Heart left ventricle (tissue), 16 donors: ENCODE measurements at regions not wholly inside any gene's neighbourhood (a gene's known extent, or its start where the extent isn't known, plus 50 kb on each side); places are given as distances from the start of the nearest gene placed in this dataset.

Experiments
- ATAC-seq, 4 donors: fragments of 200-7000 bp; cut with Tn5 transposase; one replicate each; pipeline ENCODE4 v1.9.1; 2020 to 2022; ENCODE audit warnings: moderate library complexity in 4 of 4, mild to moderate bottlenecking in 3 of 4, moderate number of reproducible peaks in 1 of 4
- DNase-seq, 5 donors: peaks; one replicate each; pipeline ENCODE4 v3.0.0-alpha.2; 2020
- H3K27ac ChIP-seq, 12 donors: fragments of 200-600 bp; sonication (generic) in 4 of 12; one replicate each; pipeline versions ENCODE4 v1.5.0 to v1.8.0; 2016 to 2022; ENCODE audit warnings: mild to moderate bottlenecking in 2 of 12
- H3K27me3 ChIP-seq, 9 donors: fragments of 200-600 bp; sonication (generic) in 2 of 9; one replicate each; pipeline versions ENCODE4 v1.5.1 to v1.8.0; 2016 to 2022; ENCODE audit warnings: mild to moderate bottlenecking in 3 of 9
- H3K36me3 ChIP-seq, 9 donors: fragments of 200-600 bp; sonication (generic) in 2 of 9; one replicate each; pipeline versions ENCODE4 v1.5.0 to v1.8.0; 2018 to 2022; ENCODE audit warnings: mild to moderate bottlenecking in 2 of 9
- H3K4me1 ChIP-seq, 12 donors: fragments of 200-600 bp; sonication (generic) in 4 of 12; one replicate each; pipeline versions ENCODE4 v1.5.0 to v1.8.0; 2016 to 2022; ENCODE audit warnings: mild to moderate bottlenecking in 3 of 12
- H3K4me3 ChIP-seq, 12 donors: fragments of 200-600 bp; sonication (generic) in 4 of 12; one replicate each; pipeline versions ENCODE4 v1.5.0 to v1.8.0; 2017 to 2022; ENCODE audit warnings: mild to moderate bottlenecking in 9 of 12, moderate library complexity in 4 of 12
- H3K9me3 ChIP-seq, 12 donors: fragments of 200-600 bp; sonication (generic) in 4 of 12; one replicate each; pipeline versions ENCODE4 v1.5.0 to v1.8.0; 2016 to 2022; ENCODE audit warnings: mild to moderate bottlenecking in 1 of 12
- CTCF ChIP-seq, 12 donors: fragments of 200-600 bp; sonication (generic) in 4 of 12; IDR thresholded peaks; one replicate each; pipeline versions ENCODE4 v1.5.0 to v1.8.0; 2018 to 2022; ENCODE audit warnings: antibody characterized with exemption in 12 of 12, mild to moderate bottlenecking in 5 of 12
- POLR2A ChIP-seq, 2 donors: fragments of 450-650 bp; IDR thresholded peaks; one replicate each; pipeline ENCODE4 v1.6.1; 2017; ENCODE audit warnings: antibody characterized with exemption in 2 of 2, mild to moderate bottlenecking in 2 of 2, moderate library complexity in 2 of 2
- WGBS, 4 donors: extraction: QIAGEN DNeasy Blood & Tissue Kit in 2 of 4; methylation state at CpG; one replicate each; pipeline versions ENCODE4 v1.1.5 to v1.1.7; 2013 to 2018; 5-methylcytosine and 5-hydroxymethylcytosine counted together
- intact Hi-C, 10 donors: fragments of 100-400 bp; cut with DNase I; formaldehyde crosslinking; loops; one replicate each; pipeline versions ENCODE4 v1.11.1 to v1.14.2; 2022
- donor health status: ischemic (EF 13 %, LVEDD 7.1; RV severe dilation, severe dysfunction).
- donor health status: healthy with polysubstance abuse.
- donor health status: DM: no; HTN: yes; CAD: no.
- donor health status: DM: no; HTN: no; CAD: no.
- donor health status: ischemic (EF 25% LVEDD 6.9; RV normal size, moderate dysfunction).
- donor health status: ischemic (EF 25% LVEDD 5.7; RV mildly dilated, moderate dysfunction).
- donor health status: healthy.
- donor health status: DM: yes; HTN: yes; CAD: no.
- donor health status: ischemic (EF 35%, LVEDD 5.7; RV mildly dilated, moderate dysfunction).
- donor health status: nonischemic (EF 11% LVEDD 7.7; RV severe dilation, severe dysfunction).
- donor health status: DM: yes; HTN: yes; CAD: no.
- donor health status: PGD.
- donor health status: ischemic (EF 29% LVEDD 5.4; RV normal size, mild dysfunction).
- donor health status: nonischemic (EF 23%, LVEDD 6.1; RV moderate dilation, normal function).

- Histone ChIP-seq H3K4me3 (no peak overlapping the region), H3K36me3 (no peaks in the 10 kb centered on the region), H3K27me3 (no peaks in the 10 kb centered on the region), H3K27ac (peak overlapping the region in 1 of 12 donors; percentile 48), H3K9me3 (no peaks in the 10 kb centered on the region), H3K4me1 (peaks cover 0 to 34% (median 0%) of the 10 kb centered on the region in 12 donors)
- intact Hi-C loops: no loop called here
- peak in 4 of 5 donors; percentile 7 to 22 (median 16) for DNase-seq
- 13 to 27% (median 24%) methylated on average over 3 of the region's 3 CpGs for WGBS, 4 donors
- TF ChIP-seq POLR2A (IDR thresholded peaks at IDR 0.05) (no peak), CTCF (IDR thresholded peaks at IDR 0.05) (no peak)
- peak in 3 of 4 donors; percentile 57 to 62 (median 59) for ATAC-seq
These were observed 685.8 kb downstream of the MAT2B start for GRCh38 chr5:164191240-164191639.

GRCh38 chr5:164202338-164202737 is 696.9 kb downstream of the MAT2B start:
- 65 to 77% (median 74%) methylated on average over 2 of the region's 2 CpGs for WGBS, 4 donors
- no peak overlapping the region for H3K27ac ChIP-seq
- intact Hi-C loops: no loop called here
- no peaks in the 10 kb centered on the region for H3K36me3 ChIP-seq
- DNase-seq (no peak), ATAC-seq (no peak)
- no peaks in the 10 kb centered on the region for H3K27me3 ChIP-seq
- peaks cover 0 to 10% (median 0%) of the 10 kb centered on the region in 12 donors for H3K9me3 ChIP-seq
- TF ChIP-seq CTCF (IDR thresholded peaks at IDR 0.05) (no peak), POLR2A (IDR thresholded peaks at IDR 0.05) (no peak)
- no peaks in the 10 kb centered on the region for H3K4me1 ChIP-seq
- no peak overlapping the region for H3K4me3 ChIP-seq

- no peak overlapping the region for H3K4me3 ChIP-seq
- H3K36me3 ChIP-seq: no peaks in the 10 kb centered on the region
- TF ChIP-seq POLR2A (IDR thresholded peaks at IDR 0.05): no peak
- TF ChIP-seq CTCF (IDR thresholded peaks at IDR 0.05): no peak
- H3K4me1 ChIP-seq: no peaks in the 10 kb centered on the region
- H3K9me3 ChIP-seq: peaks cover 0 to 10% (median 0%) of the 10 kb centered on the region in 12 donors
- no peak for ATAC-seq
- intact Hi-C loops: no loop called here
- no peak for DNase-seq
- H3K27ac ChIP-seq: no peak overlapping the region
- WGBS, 4 donors: 71 to 75% (median 73%) methylated on average over 4 of the region's 4 CpGs
- H3K27me3 ChIP-seq: no peaks in the 10 kb centered on the region
These were observed 698.3 kb downstream of the MAT2B start for GRCh38 chr5:164203581-164204225.

GRCh38 chr5:164204338-164204946 is 699.0 kb downstream of the MAT2B start:
- DNase-seq (no peak), ATAC-seq (no peak)
- 73 to 84% (median 79%) methylated on average over 4 of the region's 4 CpGs for WGBS, 4 donors
- no peak overlapping the region for H3K27ac ChIP-seq
- intact Hi-C loops: no loop called here
- no peak overlapping the region for H3K4me3 ChIP-seq
- H3K4me1 ChIP-seq: no peaks in the 10 kb centered on the region
- H3K36me3 ChIP-seq: no peaks in the 10 kb centered on the region
- TF ChIP-seq POLR2A (IDR thresholded peaks at IDR 0.05) (no peak), CTCF (IDR thresholded peaks at IDR 0.05) (no peak)
- H3K27me3 ChIP-seq: no peaks in the 10 kb centered on the region
- H3K9me3 ChIP-seq: peaks cover 0 to 5% (median 0%) of the 10 kb centered on the region in 12 donors
